OCI-LY1 (cell line): ENCODE measurements at regions not wholly inside any gene's neighbourhood (a gene's known extent, or its start where the extent isn't known, plus 50 kb on each side); places are given as distances from the start of the nearest gene placed in this dataset.

Experiments
- EZH2 ChIP-seq: fragments of 200-600 bp; sonication (generic), shearing (Covaris generic); IDR thresholded peaks from 2 replicates; pipeline ENCODE4 v1.8.0; 2017; ENCODE audit warnings: borderline replicate concordance, mixed run types, mild to moderate bottlenecking, antibody characterized with exemption, low read length, moderate library complexity, mixed read lengths
- TF ChIP-seq, protein P1 (sequence below): fragments of 200-600 bp; sonication (generic), shearing (Covaris generic); IDR thresholded peaks from 2 replicates; pipeline ENCODE4 v1.5.1; 2017; ENCODE audit warnings: mild to moderate bottlenecking, antibody characterized with exemption, low read length, moderate library complexity, mixed read lengths

DNA sequence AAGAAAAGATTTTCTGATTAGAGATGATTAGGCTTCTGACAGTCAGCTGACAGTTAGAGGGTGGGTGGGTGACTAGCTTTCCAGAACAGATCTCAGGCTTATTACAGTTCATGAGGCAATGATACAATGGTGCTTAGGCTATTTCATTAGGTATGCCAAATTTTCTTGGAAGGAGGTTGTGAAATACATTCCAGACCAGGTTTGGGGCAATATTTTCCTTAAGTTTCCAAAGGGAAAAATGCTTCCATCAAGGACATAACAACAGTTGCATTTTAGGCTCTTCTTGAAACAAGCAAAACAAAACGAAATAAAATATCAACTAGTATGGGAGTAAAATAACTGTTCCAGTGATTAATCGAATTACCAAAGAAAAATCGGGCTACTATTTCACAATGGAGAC, 59.3 kb upstream of the CNTN1 start:
- TF ChIP-seq, protein P1, sequence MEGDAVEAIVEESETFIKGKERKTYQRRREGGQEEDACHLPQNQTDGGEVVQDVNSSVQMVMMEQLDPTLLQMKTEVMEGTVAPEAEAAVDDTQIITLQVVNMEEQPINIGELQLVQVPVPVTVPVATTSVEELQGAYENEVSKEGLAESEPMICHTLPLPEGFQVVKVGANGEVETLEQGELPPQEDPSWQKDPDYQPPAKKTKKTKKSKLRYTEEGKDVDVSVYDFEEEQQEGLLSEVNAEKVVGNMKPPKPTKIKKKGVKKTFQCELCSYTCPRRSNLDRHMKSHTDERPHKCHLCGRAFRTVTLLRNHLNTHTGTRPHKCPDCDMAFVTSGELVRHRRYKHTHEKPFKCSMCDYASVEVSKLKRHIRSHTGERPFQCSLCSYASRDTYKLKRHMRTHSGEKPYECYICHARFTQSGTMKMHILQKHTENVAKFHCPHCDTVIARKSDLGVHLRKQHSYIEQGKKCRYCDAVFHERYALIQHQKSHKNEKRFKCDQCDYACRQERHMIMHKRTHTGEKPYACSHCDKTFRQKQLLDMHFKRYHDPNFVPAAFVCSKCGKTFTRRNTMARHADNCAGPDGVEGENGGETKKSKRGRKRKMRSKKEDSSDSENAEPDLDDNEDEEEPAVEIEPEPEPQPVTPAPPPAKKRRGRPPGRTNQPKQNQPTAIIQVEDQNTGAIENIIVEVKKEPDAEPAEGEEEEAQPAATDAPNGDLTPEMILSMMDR: no peak
- TF ChIP-seq EZH2: no peak
